ENCODE measurements at regions not wholly inside any gene's neighbourhood (a gene's known extent, or its start where the extent isn't known, plus 50 kb on each side); places are given as distances from the start of the nearest gene placed in this dataset.

DNA sequence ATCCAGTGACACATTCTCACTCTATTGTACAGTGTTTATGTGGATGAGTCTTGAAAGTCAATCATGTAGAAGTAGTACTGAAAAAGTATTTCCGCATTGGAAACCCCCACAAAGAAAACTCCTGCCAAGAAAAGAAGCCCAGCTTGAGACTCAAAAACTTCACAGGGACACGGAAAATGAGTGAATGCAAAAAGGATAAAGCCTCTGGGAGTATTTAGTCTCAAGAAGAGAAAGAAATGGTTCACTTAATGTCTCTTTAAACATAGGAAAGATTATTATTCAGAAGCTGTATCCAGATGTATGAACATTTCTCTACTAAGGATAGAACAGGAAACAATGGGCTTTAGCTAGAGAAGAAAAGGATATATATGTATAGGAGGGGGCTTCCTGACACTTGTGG lies 304.5 kb downstream of the BARHL2 start:
- DNase-seq (ENCODE audit: low spot score): no peak
- TF ChIP-seq, protein P1, sequence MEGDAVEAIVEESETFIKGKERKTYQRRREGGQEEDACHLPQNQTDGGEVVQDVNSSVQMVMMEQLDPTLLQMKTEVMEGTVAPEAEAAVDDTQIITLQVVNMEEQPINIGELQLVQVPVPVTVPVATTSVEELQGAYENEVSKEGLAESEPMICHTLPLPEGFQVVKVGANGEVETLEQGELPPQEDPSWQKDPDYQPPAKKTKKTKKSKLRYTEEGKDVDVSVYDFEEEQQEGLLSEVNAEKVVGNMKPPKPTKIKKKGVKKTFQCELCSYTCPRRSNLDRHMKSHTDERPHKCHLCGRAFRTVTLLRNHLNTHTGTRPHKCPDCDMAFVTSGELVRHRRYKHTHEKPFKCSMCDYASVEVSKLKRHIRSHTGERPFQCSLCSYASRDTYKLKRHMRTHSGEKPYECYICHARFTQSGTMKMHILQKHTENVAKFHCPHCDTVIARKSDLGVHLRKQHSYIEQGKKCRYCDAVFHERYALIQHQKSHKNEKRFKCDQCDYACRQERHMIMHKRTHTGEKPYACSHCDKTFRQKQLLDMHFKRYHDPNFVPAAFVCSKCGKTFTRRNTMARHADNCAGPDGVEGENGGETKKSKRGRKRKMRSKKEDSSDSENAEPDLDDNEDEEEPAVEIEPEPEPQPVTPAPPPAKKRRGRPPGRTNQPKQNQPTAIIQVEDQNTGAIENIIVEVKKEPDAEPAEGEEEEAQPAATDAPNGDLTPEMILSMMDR (IDR thresholded peaks at IDR 0.05; ENCODE audit: borderline replicate concordance, control extremely low read depth, extremely low read depth, insufficient read depth, missing control alignments): no peak
- in situ Hi-C loops (cut with MboI; ENCODE audit: low sequenced_read_pairs, unreplicated experiment): no loop called here

DNA sequence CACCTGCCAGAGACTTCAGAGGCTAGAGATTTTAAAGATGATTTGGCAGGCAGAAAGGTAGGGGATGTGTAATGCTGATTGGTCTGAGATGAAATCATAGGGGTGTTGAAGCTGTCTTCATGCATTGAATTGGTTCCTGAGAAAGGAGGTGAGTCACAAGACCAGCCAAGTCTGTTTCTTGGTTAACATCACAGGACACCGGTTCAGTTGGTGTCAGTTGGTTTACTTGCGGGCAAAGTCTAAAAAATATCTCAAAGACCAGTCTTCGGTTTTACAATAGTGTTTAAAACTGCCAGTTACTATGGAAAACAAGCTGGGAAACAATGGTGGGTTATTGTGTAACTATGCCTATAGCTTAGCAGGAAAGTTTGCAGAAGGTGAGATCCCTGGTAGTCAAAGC lies 305.9 kb downstream of the BARHL2 start:
- DNase-seq (ENCODE audit: low spot score): no peak
- in situ Hi-C loops (cut with MboI; ENCODE audit: low sequenced_read_pairs, unreplicated experiment): no loop called here

DNA sequence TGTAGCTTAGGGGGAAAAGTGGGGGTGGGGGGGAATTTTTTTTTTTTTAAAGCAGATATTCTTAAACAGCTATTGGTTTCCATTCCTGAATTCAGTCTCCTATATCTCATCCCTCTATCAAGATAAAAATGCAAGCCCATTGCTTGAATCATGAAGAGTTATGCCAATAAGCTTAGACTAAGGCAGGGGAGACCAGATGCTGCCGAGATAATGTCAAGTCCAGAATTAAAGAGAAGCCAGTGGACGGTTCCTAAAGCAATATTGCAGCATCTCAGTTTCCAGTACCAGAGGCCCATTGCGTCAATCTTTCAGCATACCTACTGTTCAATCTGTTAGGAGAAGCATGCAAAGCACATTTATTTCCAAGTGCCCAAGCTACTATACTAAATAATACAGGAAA lies 309.4 kb downstream of the BARHL2 start:
- TF ChIP-seq, protein P1 (IDR thresholded peaks at IDR 0.05; ENCODE audit: borderline replicate concordance, control extremely low read depth, extremely low read depth, insufficient read depth, missing control alignments): no peak
- DNase-seq (ENCODE audit: low spot score): no peak
- in situ Hi-C loops (cut with MboI; ENCODE audit: low sequenced_read_pairs, unreplicated experiment): no loop called here

More for the DNA sequence above, 305.9 kb downstream of the BARHL2 start:
- TF ChIP-seq, protein P1 (IDR thresholded peaks at IDR 0.05; ENCODE audit: borderline replicate concordance, control extremely low read depth, extremely low read depth, insufficient read depth, missing control alignments): no peak

DNA sequence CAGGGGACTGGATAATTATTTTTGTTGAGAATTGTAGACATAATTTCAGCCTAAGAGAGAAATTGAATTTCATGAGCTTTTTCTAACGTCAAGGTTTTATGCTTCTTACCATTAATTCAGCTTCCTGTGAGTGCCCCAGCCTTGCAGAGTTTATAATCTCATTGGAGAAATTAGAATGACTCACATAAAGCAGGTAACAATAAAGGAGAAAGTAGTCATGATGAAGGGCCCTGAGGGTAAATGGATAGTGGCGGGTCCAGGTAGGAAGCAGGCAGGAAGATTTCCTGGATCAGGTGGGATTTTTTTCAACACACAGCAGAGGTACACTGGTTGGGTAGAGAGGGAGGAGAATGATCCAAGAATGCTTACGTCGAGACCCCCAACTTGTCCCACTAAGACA lies 311.4 kb downstream of the BARHL2 start:
- TF ChIP-seq, protein P1 (IDR thresholded peaks at IDR 0.05; ENCODE audit: borderline replicate concordance, control extremely low read depth, extremely low read depth, insufficient read depth, missing control alignments): no peak
- no peak for DNase-seq (ENCODE audit: low spot score)
- in situ Hi-C loops (cut with MboI; ENCODE audit: low sequenced_read_pairs, unreplicated experiment): no loop called here

DNA sequence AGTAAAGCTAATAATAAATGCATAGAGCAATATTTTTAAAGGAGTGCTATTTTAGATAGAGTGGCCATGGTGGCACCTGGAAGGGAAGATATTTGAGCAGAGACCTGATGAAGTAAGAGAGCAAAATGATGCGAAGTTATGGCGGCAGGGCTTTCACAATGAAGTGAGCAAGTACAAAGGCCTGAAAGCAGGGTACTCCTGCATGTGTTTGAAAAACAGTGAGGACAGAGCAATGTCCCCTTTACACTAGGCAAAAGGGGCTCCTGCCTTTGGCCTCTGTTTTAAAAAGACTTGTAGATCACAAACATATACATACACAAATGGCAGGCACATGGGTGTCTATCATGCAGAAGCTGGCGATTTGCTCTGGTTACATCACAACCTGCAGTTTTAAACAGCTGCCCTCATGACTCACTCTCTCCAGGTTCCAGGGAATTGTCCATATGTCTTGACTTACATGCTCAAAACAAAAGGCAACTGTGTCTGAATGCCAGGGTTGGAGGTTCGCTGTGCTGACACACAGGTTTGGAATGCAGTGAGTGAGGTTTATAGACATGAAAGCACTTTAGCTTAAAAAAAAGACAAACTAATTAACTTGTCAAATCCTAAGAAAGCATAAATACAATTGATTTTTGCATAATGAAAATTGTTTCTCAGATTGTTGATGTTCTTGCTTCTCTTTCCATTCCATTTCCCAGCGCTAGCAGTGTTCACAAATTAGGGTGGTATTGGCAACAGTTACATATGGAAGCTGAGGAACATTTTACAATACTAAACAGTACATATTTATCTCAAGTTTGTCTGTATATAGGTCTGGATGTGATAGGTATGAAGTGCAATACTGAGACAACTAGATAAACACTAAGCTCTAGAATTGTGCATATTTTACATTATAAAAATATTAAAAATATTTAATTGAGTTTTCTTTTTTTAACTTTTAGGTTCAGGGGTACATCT lies 313.9 kb downstream of the BARHL2 start:
- TF ChIP-seq, protein P1 (IDR thresholded peaks at IDR 0.05; ENCODE audit: borderline replicate concordance, control extremely low read depth, extremely low read depth, insufficient read depth, missing control alignments): no peak
- no peak for DNase-seq (ENCODE audit: low spot score)
- in situ Hi-C loops (cut with MboI; ENCODE audit: low sequenced_read_pairs, unreplicated experiment): no loop called here

DNA sequence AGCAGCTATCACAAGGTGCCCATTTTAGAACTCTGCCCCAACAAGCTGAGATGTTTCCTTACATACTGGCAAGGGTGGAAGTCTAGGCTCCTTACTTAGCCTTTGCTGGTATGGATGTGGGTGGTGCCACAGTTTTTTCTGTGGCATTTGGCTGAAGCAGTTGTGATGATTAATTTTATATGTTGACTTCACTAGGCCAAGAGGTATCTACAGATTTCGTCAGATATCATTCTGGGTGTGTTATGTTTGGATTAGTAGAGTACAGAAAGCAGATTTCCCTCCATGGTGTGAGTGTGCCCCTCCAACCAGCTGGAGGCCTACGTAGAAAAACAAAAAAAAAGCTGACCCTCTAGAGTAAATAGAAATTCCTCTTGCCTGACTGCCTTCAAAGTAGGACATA lies 317.0 kb downstream of the BARHL2 start:
- in situ Hi-C loops (cut with MboI; ENCODE audit: low sequenced_read_pairs, unreplicated experiment): no loop called here
- TF ChIP-seq, protein P1 (IDR thresholded peaks at IDR 0.05; ENCODE audit: borderline replicate concordance, control extremely low read depth, extremely low read depth, insufficient read depth, missing control alignments): no peak
- DNase-seq (ENCODE audit: low spot score): no peak

All from GM13976 (cell line).